Stimulated activated CD4-positive, alpha-beta T cell treated with anti-CD3 and anti-CD28 coated beads, Interleukin-15, amount 100 ng/mL, for 24 hours (primary cell): ENCODE measurements at regions not wholly inside any gene's neighbourhood (a gene's known extent, or its start where the extent isn't known, plus 50 kb on each side); places are given as distances from the start of the nearest gene placed in this dataset.

ENCODE experiments used
- DNase-seq: peaks from one replicate; pipeline ENCODE4 v3.0.0-alpha.2; 2020

DNA sequence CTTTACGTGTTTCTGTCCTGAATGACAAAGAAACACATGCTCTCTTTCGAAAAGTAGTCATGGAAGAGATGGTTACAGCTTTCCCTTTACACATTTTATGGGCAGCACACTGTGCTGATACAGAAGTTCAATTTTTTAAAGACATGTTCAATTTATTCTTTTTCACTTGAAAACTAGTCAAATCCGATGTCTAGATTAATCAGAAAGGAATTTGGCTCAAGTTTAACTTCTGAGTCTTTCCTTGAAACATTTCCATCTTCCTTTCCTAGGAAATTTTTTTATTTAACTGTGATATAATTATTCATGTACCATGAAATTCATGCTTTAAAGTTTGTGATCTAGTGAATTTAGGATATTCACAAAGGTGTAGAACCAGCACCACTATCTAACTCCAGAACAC lies 360.1 kb downstream of the TNS3 start:
- no peak for DNase-seq

DNA sequence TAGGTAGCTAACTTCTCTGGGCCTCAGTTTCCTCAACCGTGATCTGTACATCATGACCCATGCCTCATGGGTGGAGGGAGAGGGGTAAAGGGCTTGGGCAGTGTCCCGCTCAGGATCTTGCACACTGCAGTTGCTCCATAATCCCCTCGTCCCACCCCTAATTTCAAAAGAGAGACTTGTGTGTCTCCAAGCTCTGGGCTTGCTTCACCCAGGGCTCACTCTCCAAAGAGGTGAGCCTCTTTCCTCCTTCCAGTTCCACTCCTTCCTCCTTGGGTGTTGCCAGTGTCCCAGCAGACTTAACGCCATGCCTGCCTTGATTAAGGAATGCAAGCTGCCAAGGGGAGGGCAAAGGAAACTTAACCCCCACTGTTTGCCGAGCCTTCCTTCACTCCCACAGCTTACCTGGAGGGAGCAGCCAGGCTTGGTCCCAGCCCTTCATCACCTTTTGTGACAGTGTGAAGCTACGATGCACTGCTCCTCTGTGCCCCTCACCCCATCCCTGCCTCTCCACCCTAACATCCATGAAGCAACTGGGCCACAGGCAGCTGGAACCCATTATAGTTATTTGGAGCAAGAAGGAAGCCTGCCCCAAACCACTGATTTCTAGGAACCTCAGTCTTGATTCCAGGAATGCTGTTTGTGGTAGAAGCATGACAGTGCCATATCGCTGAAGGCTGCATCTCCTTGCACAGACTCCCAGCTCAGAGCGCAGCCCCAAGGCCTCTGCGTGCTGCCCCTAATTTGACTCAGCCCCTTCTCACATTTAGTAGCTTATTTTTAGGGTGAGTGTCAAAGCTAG lies 363.3 kb downstream of the TNS3 start:
- DNase-seq, result no peak

GRCh38 chr7:47217570-47218360 lies 364.1 kb downstream of the TNS3 start:
- DNase-seq, result no peak

GRCh38 chr7:47217086-47217485 lies 364.8 kb downstream of the TNS3 start:
- no peak for DNase-seq

DNA sequence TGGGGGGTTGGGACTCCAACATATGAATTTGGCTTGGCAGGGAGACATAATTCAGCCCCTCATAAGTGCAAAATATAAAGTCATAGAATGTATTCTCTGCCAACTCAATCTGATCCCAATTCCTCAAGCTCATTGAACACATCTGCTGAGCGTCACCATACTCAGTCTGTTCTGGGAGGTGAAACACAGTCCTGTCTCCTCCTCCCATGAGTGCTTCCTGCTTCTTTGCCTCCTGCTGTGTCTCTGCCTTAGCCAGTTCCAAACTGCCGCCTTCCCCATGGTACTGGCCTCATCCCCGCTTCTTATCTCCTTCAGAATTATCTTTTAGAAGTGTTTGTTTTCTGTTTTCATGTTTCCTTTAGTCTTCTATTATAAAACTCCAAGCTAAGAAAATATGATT lies 365.5 kb downstream of the TNS3 start:
- no peak for DNase-seq

- DNase-seq, result no peak
Observed at GRCh38 chr7:47215640-47216039, 366.3 kb downstream of the TNS3 start.

DNA sequence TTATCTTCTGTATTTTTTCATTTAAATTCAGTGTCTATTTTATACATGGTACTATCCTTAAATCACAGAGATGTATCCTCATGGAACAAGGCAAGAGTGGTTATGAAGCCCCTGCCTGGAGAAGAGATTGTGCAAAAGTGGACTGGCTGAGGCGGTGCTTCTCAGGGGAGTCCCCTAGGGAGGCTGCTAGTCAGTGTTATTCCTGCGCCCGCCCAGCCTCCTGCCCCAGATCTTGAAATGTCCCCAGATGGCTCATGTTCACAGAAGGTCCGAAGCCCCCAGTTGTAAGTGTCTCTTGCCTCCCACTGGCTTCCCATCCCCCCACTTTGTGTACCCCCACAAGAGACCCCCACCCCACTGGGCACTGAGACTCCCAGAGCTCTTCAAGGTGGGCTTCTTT lies 366.9 kb downstream of the TNS3 start:
- DNase-seq, result no peak

DNA sequence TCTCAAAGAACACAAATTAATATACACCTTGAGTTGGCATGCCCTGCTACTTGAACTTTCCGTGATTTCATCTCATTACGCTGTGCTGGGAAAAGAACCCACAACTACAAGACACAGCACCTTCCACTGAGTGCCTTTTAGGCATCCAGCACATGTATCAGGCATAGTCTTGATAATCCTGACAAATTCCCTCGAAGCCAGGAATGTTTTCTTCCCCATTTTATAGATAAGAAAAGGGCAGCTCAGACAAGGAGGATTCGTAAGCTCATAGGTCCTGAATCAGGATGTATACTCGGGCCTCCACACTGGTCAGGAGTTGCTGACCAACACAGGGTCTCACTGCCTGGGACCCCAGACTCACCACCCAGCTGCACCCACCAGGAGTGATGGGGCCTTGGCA lies 368.6 kb downstream of the TNS3 start:
- DNase-seq, result no peak

DNA sequence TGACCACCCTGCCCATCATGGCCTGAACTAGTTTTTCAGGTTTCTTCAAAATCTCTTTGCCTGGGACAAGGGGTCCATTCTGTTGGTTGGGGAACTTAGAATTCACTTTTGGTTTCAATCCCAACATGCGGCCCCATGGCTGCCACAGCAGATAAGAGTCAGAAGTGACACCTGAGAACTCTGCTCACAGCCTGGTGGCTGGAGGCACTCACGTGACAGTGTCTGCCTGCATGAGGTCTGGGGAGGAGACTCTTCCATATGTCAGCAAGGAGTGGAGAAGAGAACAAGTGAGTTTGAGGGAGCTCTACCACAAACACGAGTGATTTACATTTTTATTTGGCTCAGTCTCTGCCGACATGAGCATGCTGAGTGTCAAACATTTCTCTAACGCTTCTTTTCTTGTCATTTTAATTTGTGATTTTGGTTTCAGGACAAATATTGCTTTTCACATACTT lies 370.4 kb downstream of the TNS3 start:
- DNase-seq, result no peak

DNA sequence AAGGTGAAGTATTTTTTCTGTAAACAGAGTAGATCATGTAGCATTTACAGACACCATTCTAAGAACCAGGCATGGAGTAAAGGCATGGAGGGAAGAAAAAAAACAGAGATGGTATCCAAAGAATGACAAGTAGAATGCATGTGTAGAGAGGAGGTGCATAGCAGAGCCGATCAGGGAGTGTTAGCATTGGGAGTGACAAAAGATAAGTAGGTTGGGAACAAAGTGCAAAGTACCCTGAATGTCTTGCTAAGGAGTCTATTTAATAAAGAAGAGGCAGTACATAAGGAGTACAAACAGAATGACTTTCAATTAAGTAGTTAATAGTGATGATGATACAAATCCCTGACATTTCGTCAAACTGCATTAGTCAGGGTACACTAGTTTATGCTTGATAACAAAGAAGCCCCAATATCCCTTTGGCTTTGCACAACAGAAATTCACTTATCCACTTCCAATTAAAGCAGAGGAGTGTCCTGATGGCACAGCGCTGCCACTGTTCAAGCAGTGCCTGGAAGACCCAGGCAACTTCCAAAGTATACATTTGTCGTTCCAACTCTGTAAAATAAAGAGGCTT lies 371.5 kb downstream of the TNS3 start:
- DNase-seq, result no peak

DNA sequence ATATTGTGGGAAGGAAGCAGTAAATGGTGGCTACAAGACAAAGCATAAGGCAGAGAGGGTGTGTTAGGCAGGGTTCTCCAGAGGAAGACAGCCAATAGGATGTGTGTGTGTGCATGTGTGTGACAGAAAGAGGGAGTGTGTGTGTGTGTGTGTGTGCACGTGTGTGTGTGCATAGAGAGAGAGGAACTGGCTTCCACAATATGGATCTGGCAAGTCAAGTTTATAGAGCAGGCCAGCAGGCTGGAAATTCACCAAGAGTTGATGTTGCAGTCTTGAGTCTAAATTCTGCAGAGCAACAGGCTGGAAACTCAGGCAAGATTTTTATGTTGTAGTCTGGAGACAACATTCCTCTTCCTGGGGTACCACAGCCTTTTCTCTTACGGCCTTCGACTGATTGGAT lies 374.0 kb downstream of the TNS3 start:
- no peak for DNase-seq

DNA sequence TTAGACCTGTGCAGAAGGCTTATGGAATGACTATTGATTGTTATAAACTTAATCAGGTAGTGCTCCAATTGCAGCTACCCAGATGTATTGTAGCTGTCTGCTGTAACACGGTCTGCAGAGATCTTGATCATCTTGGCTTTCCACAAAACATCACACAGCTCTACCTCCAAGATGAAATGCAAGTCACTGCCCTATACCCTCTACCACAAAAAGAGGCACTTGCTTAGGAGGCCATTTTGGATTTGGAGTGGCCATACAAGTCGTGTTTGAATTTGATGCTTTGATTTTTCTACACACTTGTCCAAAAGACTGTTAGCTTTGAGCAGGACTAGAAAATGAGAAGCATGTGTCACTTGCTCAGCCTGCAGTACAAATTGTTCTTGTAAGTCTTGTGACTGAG lies 377.2 kb downstream of the TNS3 start:
- no peak for DNase-seq

DNA sequence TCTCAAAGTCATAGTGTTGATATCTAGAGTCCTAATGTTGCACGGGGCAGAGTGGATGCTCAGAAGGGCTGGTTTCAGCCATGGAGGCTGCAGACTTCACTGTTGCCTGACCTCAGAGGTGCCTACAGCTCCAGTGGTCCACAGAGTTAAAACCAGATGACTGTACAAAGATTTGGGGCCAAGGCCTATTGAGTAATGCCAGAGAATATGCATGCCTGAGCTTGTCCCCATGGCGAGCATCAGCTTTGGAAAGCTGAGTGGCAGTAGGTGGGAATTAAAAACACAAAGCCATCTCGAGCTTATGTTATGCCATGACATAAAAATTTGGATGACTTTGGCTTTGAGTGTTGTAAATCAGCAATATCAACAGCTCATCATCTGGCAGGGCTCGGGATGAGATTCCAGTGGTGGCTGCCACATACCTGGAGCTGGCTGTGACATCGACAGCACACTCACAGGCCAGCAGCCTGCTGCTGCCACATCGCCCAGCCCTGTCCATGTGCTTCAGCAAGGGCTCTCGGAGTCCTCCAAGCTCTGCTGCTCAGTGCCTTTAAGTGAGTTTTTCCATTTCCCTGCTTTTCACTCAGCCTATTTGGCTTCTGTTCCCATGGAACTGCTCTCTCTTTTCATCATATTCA lies 379.6 kb downstream of the TNS3 start:
- no peak for DNase-seq

DNA sequence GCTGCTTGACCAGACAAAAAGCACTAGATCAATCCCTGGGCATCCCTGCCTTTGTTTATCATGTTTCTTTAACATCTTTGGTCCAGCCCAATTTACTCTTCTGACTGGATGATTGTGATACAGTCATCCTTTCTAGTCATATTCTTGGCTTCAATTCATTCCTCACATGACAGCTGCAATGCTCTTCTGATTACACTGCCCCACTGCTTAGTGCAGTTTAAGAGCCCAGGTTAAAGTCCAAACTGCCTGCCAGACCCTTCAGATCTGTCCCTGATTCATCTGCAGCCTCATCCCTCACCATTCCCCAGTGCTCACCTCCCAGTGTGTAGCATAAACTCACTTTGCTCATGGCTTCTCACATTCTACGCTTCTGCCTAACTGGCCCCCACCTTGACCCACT lies 383.8 kb downstream of the TNS3 start:
- no peak for DNase-seq

GRCh38 chr7:47197486-47197885 lies 384.4 kb downstream of the TNS3 start:
- no peak for DNase-seq

DNA sequence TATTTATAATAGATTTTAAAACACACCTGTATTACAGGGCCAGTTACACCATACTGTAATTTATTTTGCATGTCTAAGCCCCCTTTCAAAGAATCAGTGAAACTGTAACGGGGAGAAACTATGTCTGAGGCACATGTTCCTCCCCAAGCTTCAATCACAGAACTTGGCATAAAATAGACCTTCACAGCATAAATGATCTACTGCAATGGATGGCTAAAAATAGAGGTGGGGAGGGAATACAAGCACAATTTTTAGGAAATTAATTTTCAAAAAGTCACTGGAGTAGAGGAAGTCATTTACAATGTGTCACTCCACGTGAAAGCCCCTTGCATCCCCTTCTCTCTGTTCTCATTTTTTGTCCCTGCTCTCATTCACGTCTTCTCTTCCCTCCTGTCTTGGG lies 385.2 kb downstream of the TNS3 start:
- DNase-seq, result no peak

GRCh38 chr7:47196106-47196645 lies 385.7 kb downstream of the TNS3 start:
- no peak for DNase-seq

GRCh38 chr7:47195641-47196040 lies 386.3 kb downstream of the TNS3 start:
- no peak for DNase-seq

DNA sequence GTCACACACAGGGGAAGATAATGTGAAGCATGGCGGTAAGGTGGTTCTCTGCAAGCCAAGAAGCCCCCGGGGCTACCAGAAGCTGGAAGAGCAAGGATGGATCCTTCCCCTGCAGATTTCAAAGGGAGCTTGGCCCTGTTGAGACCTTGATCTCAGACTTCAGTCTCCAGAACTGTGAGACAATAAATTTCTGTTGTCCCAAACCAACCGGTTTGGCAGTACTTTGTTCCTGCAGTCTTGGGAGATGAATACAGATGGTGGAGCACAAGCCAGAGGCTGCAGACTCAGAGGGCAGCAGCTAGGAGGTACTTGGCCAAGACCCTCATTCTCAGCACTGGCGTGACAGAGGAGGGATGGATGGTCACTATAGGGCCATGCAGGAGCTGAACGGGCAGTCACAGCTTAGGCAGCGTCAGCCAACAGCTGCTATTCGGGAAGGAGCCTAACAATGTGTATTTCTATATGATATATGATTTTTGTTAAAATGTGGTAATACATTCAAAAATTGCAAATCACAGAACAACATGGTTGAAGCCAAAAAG lies 387.3 kb downstream of the TNS3 start:
- no peak for DNase-seq

DNA sequence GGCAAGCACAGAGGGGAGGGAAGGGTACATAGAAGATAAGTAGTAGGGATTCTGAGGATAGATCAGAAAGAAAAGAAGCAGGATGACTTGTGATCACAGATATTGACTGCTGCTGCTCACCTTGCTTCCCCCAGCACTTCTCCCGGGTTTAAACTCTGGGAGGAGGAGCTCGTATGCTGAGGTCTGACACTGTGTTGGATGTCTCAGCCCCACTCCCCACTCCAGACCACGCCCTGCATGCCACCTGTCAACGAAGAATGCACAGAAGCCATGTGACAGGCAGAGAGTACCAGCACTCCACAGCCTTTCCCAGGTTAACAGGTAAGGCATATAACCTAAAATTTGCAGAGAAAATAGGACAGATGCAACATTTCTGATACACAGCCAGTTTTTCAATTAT lies 388.9 kb downstream of the TNS3 start:
- DNase-seq, result no peak

DNA sequence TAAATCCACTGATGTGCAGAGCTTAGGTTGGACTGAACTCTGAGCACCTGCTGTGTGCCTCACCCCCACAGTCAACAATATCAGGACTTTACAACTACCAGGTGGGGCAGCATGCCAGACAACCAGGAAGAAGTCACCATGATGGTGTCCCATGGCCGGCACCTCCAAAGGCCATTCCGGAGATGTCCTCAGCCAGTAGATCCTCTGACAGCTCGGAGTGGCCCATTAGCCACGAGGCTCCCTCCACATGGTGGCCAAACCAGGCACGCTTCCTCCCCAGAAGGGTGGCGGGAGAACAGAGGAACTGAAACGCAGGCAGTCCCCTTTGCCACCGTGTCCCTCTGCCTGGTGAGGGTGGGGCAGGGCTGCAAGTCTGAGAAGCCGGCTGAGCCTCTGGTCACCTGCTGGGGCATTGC lies 390.0 kb downstream of the TNS3 start:
- DNase-seq, result no peak

GRCh38 chr7:47191316-47191715 lies 390.6 kb downstream of the TNS3 start:
- no peak for DNase-seq

DNA sequence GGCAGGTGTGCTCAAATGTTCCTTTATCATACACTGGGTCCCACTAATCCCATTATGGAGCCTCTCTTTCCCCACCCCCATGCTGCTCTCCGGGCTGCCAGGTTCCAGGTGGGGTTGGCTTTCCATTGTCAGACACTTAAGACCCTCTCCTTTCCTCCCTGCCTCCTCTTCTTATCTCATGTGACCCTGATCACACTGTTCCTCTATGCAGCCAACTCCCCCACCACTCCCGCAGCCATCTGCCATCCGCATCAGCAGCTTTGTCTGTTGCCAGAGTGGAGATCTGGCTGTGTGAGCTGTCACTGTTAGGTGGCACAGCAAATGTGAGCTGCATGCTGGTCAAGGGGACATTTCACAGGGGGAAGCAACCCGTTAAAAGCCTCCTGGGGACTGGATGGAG lies 391.4 kb downstream of the TNS3 start:
- no peak for DNase-seq
